ENCODE measurements at regions not wholly inside any gene's neighbourhood (a gene's known extent, or its start where the extent isn't known, plus 50 kb on each side); places are given as distances from the start of the nearest gene placed in this dataset.

DNA sequence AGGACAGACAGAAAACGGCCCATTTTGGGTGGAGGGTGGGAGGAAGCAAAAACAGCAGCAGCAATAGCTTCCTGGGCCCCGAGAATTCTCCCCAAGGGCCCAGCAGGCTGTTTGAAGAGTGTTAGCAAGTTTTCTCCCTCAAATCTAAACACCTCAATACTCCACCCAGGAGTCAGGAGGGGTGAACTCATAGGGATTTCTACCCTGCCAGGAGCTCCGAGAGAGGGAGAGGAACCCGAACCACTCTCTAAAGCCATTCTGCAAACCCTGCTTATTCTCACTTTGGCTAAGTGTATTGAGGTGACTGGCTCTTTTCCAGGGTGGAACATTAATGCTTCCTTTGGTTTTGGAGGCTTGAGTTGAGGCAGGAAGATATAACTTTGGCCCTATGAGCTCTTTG is 55.6 kb upstream of the PPM1J start:
- Mint-ChIP-seq H3K36me3 (no peaks in the 10 kb centered on the region), H3K4me1 (no peaks in the 10 kb centered on the region), H3K9me3 (peaks cover 0 to 7% (median 0%) of the 10 kb centered on the region in 7 donors), H3K4me3 (no peak overlapping the region), H3K27ac (no peak overlapping the region), H3K27me3 (ENCODE audit: low read depth in 3 of 3) (peaks cover 7 to 27% (median 14%) of the 10 kb centered on the region in 3 donors)
- no peaks in the 10 kb centered on the region for H4K20me1 ChIP-seq (ENCODE audit: insufficient read depth, low read length)
- WGBS (ENCODE audit: insufficient coverage), result no CpG with 5 or more reads among the region's 4 CpGs
- H3K4me1 ChIP-seq (ENCODE audit: control insufficient read depth in 1 of 2, insufficient read depth in 2 of 2, low read length in 2 of 2), result no peaks in the 10 kb centered on the region
- peaks cover 4 to 6% of the 10 kb centered on the region in 2 donors for H3K27me3 ChIP-seq (ENCODE audit: control insufficient read depth in 2 of 2, insufficient read depth in 2 of 2, low read length in 2 of 2)
- TF ChIP-seq, protein P1, sequence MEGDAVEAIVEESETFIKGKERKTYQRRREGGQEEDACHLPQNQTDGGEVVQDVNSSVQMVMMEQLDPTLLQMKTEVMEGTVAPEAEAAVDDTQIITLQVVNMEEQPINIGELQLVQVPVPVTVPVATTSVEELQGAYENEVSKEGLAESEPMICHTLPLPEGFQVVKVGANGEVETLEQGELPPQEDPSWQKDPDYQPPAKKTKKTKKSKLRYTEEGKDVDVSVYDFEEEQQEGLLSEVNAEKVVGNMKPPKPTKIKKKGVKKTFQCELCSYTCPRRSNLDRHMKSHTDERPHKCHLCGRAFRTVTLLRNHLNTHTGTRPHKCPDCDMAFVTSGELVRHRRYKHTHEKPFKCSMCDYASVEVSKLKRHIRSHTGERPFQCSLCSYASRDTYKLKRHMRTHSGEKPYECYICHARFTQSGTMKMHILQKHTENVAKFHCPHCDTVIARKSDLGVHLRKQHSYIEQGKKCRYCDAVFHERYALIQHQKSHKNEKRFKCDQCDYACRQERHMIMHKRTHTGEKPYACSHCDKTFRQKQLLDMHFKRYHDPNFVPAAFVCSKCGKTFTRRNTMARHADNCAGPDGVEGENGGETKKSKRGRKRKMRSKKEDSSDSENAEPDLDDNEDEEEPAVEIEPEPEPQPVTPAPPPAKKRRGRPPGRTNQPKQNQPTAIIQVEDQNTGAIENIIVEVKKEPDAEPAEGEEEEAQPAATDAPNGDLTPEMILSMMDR (IDR thresholded peaks at IDR 0.05), result no peak
- H3K4me2 ChIP-seq (replicated peaks; ENCODE audit: extremely low read depth, low read length, poor library complexity, severe bottlenecking), result no peak overlapping the region
- H3K79me2 ChIP-seq (ENCODE audit: insufficient read depth, low read length), result no peaks in the 10 kb centered on the region
- H2AFZ ChIP-seq (ENCODE audit: insufficient read depth, low read depth, low read length, poor library complexity, severe bottlenecking), result no peak overlapping the region
- H3K4me3 ChIP-seq (replicated peaks in 1 of 3; ENCODE audit: low read depth in 2 of 3, low read length in 3 of 3), result no peak overlapping the region
- no peaks in the 10 kb centered on the region for H3K36me3 ChIP-seq (replicated peaks in 1 of 2; ENCODE audit: control insufficient read depth in 1 of 2, insufficient read depth in 2 of 2, low read length in 2 of 2)
- DNase-seq, result no peak
- no peak overlapping the region for H3K9ac ChIP-seq (ENCODE audit: insufficient read depth, low read length, poor library complexity, severe bottlenecking)
- intact Hi-C loops (cut with micrococcal nuclease), result no loop called here
- H3K27ac ChIP-seq (ENCODE audit: low read depth in 1 of 2, low read length in 2 of 2), result no peak overlapping the region
- no peaks in the 10 kb centered on the region for H3K9me3 ChIP-seq (replicated peaks in 1 of 2; ENCODE audit: control insufficient read depth in 1 of 2, insufficient read depth in 1 of 2, low read length in 2 of 2)

DNA sequence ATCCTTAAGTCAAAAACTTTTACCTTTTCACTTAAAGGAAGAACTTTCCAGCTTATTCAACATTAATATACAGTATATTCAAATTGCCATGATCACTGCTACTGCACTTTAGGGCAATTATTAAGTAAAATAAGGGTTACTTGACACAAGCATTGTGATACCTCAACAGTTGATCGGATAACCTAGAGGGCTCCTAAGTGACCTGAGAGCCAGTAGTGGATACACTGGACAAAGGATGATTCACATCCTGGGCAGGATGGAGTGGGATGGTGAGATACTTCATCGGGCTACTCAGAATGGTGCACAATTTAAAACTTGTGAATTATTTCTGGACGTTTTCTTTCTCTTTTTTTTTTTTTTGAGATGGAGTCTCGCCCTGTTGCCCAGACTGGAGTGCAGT is 54.5 kb upstream of the PPM1J start:
- H3K4me3 Mint-ChIP-seq, result no peak overlapping the region

More for the DNA sequence above, 54.5 kb upstream of the PPM1J start:
- intact Hi-C loops (cut with micrococcal nuclease), result no loop called here
- Mint-ChIP-seq H3K27me3 (ENCODE audit: low read depth in 3 of 3) (peaks cover 9 to 25% (median 13%) of the 10 kb centered on the region in 3 donors), H3K27ac (no peak overlapping the region), H3K4me1 (no peaks in the 10 kb centered on the region), H3K36me3 (no peaks in the 10 kb centered on the region), H3K9me3 (peaks cover 0 to 5% (median 0%) of the 10 kb centered on the region in 7 donors)
- no CpG with 5 or more reads among the region's 4 CpGs for WGBS (ENCODE audit: insufficient coverage)
- Histone ChIP-seq H3K4me1 (ENCODE audit: control insufficient read depth in 1 of 2, insufficient read depth in 2 of 2, low read length in 2 of 2) (no peaks in the 10 kb centered on the region), H3K79me2 (ENCODE audit: insufficient read depth, low read length) (no peaks in the 10 kb centered on the region), H3K27me3 (ENCODE audit: control insufficient read depth in 2 of 2, insufficient read depth in 2 of 2, low read length in 2 of 2) (peaks cover 4 to 6% of the 10 kb centered on the region in 2 donors), H3K4me2 (replicated peaks; ENCODE audit: extremely low read depth, low read length, poor library complexity, severe bottlenecking) (no peak overlapping the region), H3K27ac (ENCODE audit: low read depth in 1 of 2, low read length in 2 of 2) (no peak overlapping the region), H3K9ac (ENCODE audit: insufficient read depth, low read length, poor library complexity, severe bottlenecking) (no peak overlapping the region), H2AFZ (ENCODE audit: insufficient read depth, low read depth, low read length, poor library complexity, severe bottlenecking) (no peak overlapping the region), H3K9me3 (replicated peaks in 1 of 2; ENCODE audit: control insufficient read depth in 1 of 2, insufficient read depth in 1 of 2, low read length in 2 of 2) (no peaks in the 10 kb centered on the region), H4K20me1 (ENCODE audit: insufficient read depth, low read length) (no peaks in the 10 kb centered on the region), H3K4me3 (replicated peaks in 1 of 3; ENCODE audit: low read depth in 2 of 3, low read length in 3 of 3) (no peak overlapping the region), H3K36me3 (replicated peaks in 1 of 2; ENCODE audit: control insufficient read depth in 1 of 2, insufficient read depth in 2 of 2, low read length in 2 of 2) (no peaks in the 10 kb centered on the region)
- no peak for DNase-seq
- TF ChIP-seq, protein P1 (IDR thresholded peaks at IDR 0.05), result no peak
